Astrocyte (in vitro differentiated cells and primary cell): ENCODE measurements at regions not wholly inside any gene's neighbourhood (a gene's known extent, or its start where the extent isn't known, plus 50 kb on each side); places are given as distances from the start of the nearest gene placed in this dataset.

Experiments
- DNase-seq: peaks from one replicate; pipeline ENCODE4 v3.0.0-alpha.2; 2010; ENCODE audit warnings: low read depth
- FAIRE-seq: peaks from 2 replicates; lab custom pipeline; 2011; peaks lifted over from hg19 to GRCh38; lab: Jason Lieb, UNC
- H2AFZ ChIP-seq: 2 replicates; pipeline ENCODE4 v1.6.0; 2012; ENCODE audit warnings: low read depth, low read length, inconsistent platforms
- H3K27ac ChIP-seq: 2 replicates; pipeline ENCODE4 v1.5.1; 2011; ENCODE audit warnings: low read depth, low read length, inconsistent platforms
- H3K27me3 ChIP-seq: 2 replicates; pipeline ENCODE4 v1.6.0; 2011; ENCODE audit warnings: low read length, inconsistent platforms; ENCODE audit not compliant: insufficient read depth
- H3K36me3 ChIP-seq: 2 replicates; pipeline ENCODE4 v1.5.1; 2011; ENCODE audit warnings: low read length, inconsistent platforms; ENCODE audit not compliant: insufficient read depth
- H3K4me1 ChIP-seq: 2 replicates; pipeline ENCODE4 v1.5.1; 2011; ENCODE audit warnings: low read length, inconsistent platforms; ENCODE audit not compliant: insufficient read depth
- H3K4me2 ChIP-seq: 2 replicates; pipeline ENCODE4 v1.6.0; 2012; ENCODE audit warnings: low read length, inconsistent platforms
- H3K4me3 ChIP-seq: 2 replicates; pipeline ENCODE4 v1.5.1; 2011; ENCODE audit warnings: low read depth, mild to moderate bottlenecking, low read length, inconsistent platforms; ENCODE audit not compliant: insufficient read depth
- H3K79me2 ChIP-seq: 2 replicates; pipeline ENCODE4 v1.6.0; 2012; ENCODE audit warnings: mild to moderate bottlenecking, low read length, inconsistent platforms; ENCODE audit not compliant: insufficient read depth
- H3K9ac ChIP-seq: 2 replicates; pipeline ENCODE4 v1.6.0; 2012; ENCODE audit warnings: mild to moderate bottlenecking, low read length, inconsistent platforms
- H3K9me3 ChIP-seq: 2 replicates; pipeline ENCODE4 v1.5.1; 2012; ENCODE audit warnings: low read depth, mild to moderate bottlenecking, low read length, inconsistent platforms; ENCODE audit not compliant: insufficient read depth
- H4K20me1 ChIP-seq: 2 replicates; pipeline ENCODE4 v1.6.0; 2012; ENCODE audit warnings: low read length, inconsistent platforms; ENCODE audit not compliant: insufficient read depth
- H3K27ac Mint-ChIP-seq: one replicate; pipeline ENCODE4 v1.8.0; 2021; ENCODE audit warnings: mild to moderate bottlenecking, mixed read lengths; ENCODE audit not compliant: unreplicated experiment
- H3K27me3 Mint-ChIP-seq: one replicate; pipeline ENCODE4 v1.8.0; 2021; ENCODE audit warnings: low read depth, mixed read lengths; ENCODE audit not compliant: unreplicated experiment
- H3K36me3 Mint-ChIP-seq: one replicate; pipeline ENCODE4 v1.8.0; 2021; ENCODE audit warnings: low read depth, mixed read lengths; ENCODE audit not compliant: unreplicated experiment
- H3K4me1 Mint-ChIP-seq: one replicate; pipeline ENCODE4 v1.8.0; 2021; ENCODE audit warnings: low read depth, mixed read lengths; ENCODE audit not compliant: unreplicated experiment
- H3K4me3 Mint-ChIP-seq: one replicate; pipeline ENCODE4 v1.8.0; 2021; ENCODE audit warnings: mild to moderate bottlenecking, moderate library complexity, mixed read lengths; ENCODE audit not compliant: unreplicated experiment
- H3K9me3 Mint-ChIP-seq: one replicate; pipeline ENCODE4 v1.8.0; 2021; ENCODE audit warnings: mild to moderate bottlenecking, mixed read lengths; ENCODE audit not compliant: unreplicated experiment
- CTCF ChIP-seq: IDR thresholded peaks from 2 replicates; pipeline ENCODE4 v1.5.1; 2011; ENCODE audit warnings: low read depth, mild to moderate bottlenecking, inconsistent platforms, low read length, moderate library complexity; ENCODE audit not compliant: insufficient read depth
- EZH2 ChIP-seq: IDR thresholded peaks from 2 replicates; pipeline ENCODE4 v1.6.1; 2012; ENCODE audit warnings: mild to moderate bottlenecking, low read length, inconsistent platforms; ENCODE audit not compliant: insufficient read depth

- no peak for DNase-seq
- no peak overlapping the region for H3K4me3 ChIP-seq
- H2AFZ ChIP-seq = peak overlapping the region; percentile 23
- no peak overlapping the region for H3K27ac ChIP-seq
- peaks cover 6% of the 10 kb centered on the region for H3K4me1 ChIP-seq
- peaks cover 2% of the 10 kb centered on the region for H3K9me3 ChIP-seq
- Mint-ChIP-seq H3K4me3 (no peak overlapping the region), H3K27ac (no peak overlapping the region), H3K36me3 (no peaks in the 10 kb centered on the region), H3K4me1 (peaks cover 21% of the 10 kb centered on the region), H3K9me3 (peaks cover 16% of the 10 kb centered on the region), H3K27me3 (peaks cover 3% of the 10 kb centered on the region)
- peak overlapping the region; percentile 38 for H3K4me2 ChIP-seq
- FAIRE-seq = no peak
- H3K36me3 ChIP-seq = no peaks in the 10 kb centered on the region
- H3K79me2 ChIP-seq = no peaks in the 10 kb centered on the region
- no peaks in the 10 kb centered on the region for H3K27me3 ChIP-seq
- TF ChIP-seq EZH2 (no peak), CTCF (no peak)
- no peaks in the 10 kb centered on the region for H4K20me1 ChIP-seq
- no peak overlapping the region for H3K9ac ChIP-seq
These were observed 133.4 kb downstream of the JCAD start for GRCh38 chr10:29925771-29926692.

GRCh38 chr10:29924436-29924835 lies 134.9 kb downstream of the JCAD start:
- H3K36me3 Mint-ChIP-seq = no peaks in the 10 kb centered on the region
- Histone ChIP-seq H3K9me3 (peaks cover 2% of the 10 kb centered on the region), H2AFZ (no peak overlapping the region), H3K79me2 (no peaks in the 10 kb centered on the region), H3K27me3 (peaks cover 6% of the 10 kb centered on the region), H3K9ac (no peak overlapping the region), H3K27ac (no peak overlapping the region), H3K4me3 (no peak overlapping the region), H4K20me1 (no peaks in the 10 kb centered on the region), H3K4me1 (peaks cover 6% of the 10 kb centered on the region), H3K4me2 (no peak overlapping the region), H3K36me3 (no peaks in the 10 kb centered on the region)
- H3K27me3 Mint-ChIP-seq = peaks cover 17% of the 10 kb centered on the region
- FAIRE-seq (no peak), DNase-seq (no peak)
- no peak for TF ChIP-seq EZH2
- TF ChIP-seq CTCF = no peak
- H3K4me3 Mint-ChIP-seq = no peak overlapping the region
- peaks cover 9% of the 10 kb centered on the region for H3K9me3 Mint-ChIP-seq
- peaks cover 28% of the 10 kb centered on the region for H3K4me1 Mint-ChIP-seq
- H3K27ac Mint-ChIP-seq = no peak overlapping the region

- Histone ChIP-seq H4K20me1 (no peaks in the 10 kb centered on the region), H3K9me3 (peaks cover 2% of the 10 kb centered on the region), H2AFZ (no peak overlapping the region), H3K27ac (no peak overlapping the region), H3K36me3 (no peaks in the 10 kb centered on the region), H3K4me3 (no peak overlapping the region), H3K9ac (no peak overlapping the region), H3K79me2 (no peaks in the 10 kb centered on the region), H3K4me1 (peaks cover 6% of the 10 kb centered on the region), H3K4me2 (no peak overlapping the region), H3K27me3 (peaks cover 8% of the 10 kb centered on the region)
- no peak overlapping the region for H3K4me3 Mint-ChIP-seq
- H3K27me3 Mint-ChIP-seq = peaks cover 19% of the 10 kb centered on the region
- peaks cover 8% of the 10 kb centered on the region for H3K9me3 Mint-ChIP-seq
- FAIRE-seq (no peak), DNase-seq (no peak)
- no peaks in the 10 kb centered on the region for H3K36me3 Mint-ChIP-seq
- TF ChIP-seq EZH2 (no peak), CTCF (no peak)
- peak overlapping the region; percentile 63 for H3K27ac Mint-ChIP-seq
- peaks cover 28% of the 10 kb centered on the region for H3K4me1 Mint-ChIP-seq
These were observed 135.9 kb downstream of the JCAD start for GRCh38 chr10:29923416-29923965.
